GM12891 (cell line): ENCODE measurements at regions not wholly inside any gene's neighbourhood (a gene's known extent, or its start where the extent isn't known, plus 50 kb on each side); places are given as distances from the start of the nearest gene placed in this dataset.

Experiments
- POLR2A ChIP-seq: IDR thresholded peaks from 2 replicates; pipeline ENCODE4 v1.6.1; 2011; ENCODE audit warnings: low read depth, low read length, control low read depth
- POLR2AphosphoS5 ChIP-seq: IDR thresholded peaks from 2 replicates; pipeline ENCODE4 v1.6.1; 2011; ENCODE audit warnings: low read depth, low read length, control low read depth
- POU2F2 ChIP-seq: IDR thresholded peaks from 2 replicates; pipeline ENCODE4 v1.6.1; 2011; ENCODE audit warnings: low read depth, mild to moderate bottlenecking, control low read depth, low read length, moderate library complexity

DNA sequence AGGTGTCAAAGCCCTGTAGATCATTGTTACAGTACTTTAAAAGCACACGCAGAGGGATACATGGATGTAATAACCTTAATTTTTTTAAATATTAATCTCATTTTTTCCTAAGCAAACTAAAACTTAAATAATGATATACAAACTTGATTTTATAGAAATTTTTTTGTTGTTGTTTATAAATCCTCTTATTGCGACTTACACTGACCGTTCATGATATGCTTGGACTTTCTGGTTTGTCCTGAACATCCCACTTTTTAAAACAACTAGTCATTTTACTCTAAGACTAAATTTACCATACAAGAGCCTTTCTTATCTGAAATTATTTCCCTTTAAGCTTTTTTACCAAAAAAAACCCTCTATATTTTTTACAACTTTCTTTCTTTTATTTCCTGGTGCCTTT, 2106.0 kb downstream of the PCDH7 start:
- TF ChIP-seq POLR2A (no peak), POLR2AphosphoS5 (no peak), POU2F2 (no peak)
